ENCODE measurements at regions not wholly inside any gene's neighbourhood (a gene's known extent, or its start where the extent isn't known, plus 50 kb on each side); places are given as distances from the start of the nearest gene placed in this dataset.

GRCh38 chr6:125544819-125545218 lies 204.6 kb upstream of the HEY2 start:
- TF ChIP-seq POLR2A (IDR thresholded peaks at IDR 0.05; ENCODE audit: low read depth, low read length) = no peak
- no peak for TF ChIP-seq CTCF (IDR thresholded peaks at IDR 0.05; ENCODE audit: extremely low read depth in 1 of 2, insufficient read depth in 1 of 2, low read depth in 1 of 2, low read length in 2 of 2)
- TF ChIP-seq FOS (IDR thresholded peaks at IDR 0.05; ENCODE audit: borderline replicate concordance, insufficient read depth, low read length) = no peak
- TF ChIP-seq POLR2AphosphoS5 (IDR thresholded peaks at IDR 0.05; ENCODE audit: insufficient read depth, low read depth, low read length) = no peak
- TF ChIP-seq EZH2 (IDR thresholded peaks at IDR 0.05; ENCODE audit: borderline replicate concordance, low read depth, low read length, severe bottlenecking) = no peak
- no peak for TF ChIP-seq MYC (IDR thresholded peaks at IDR 0.05; ENCODE audit: low read depth, low read length)

Data from endothelial cell of umbilical vein (primary cell).